ENCODE measurements at regions not wholly inside any gene's neighbourhood (a gene's known extent, or its start where the extent isn't known, plus 50 kb on each side); places are given as distances from the start of the nearest gene placed in this dataset. TPM values are rescaled to one million over a fixed set of nuclear protein-coding genes. Genes with fewer than 3 reads are reported as not detected.

GRCh38 chr11:13224324-13224723 is 53.3 kb upstream of the BMAL1 start:
- Histone ChIP-seq H3K4me3 (no peak overlapping the region), H3F3A (ENCODE audit: low read depth) (peaks cover 17% of the 10 kb centered on the region), H3K9ac (no peak overlapping the region), H3K9me3 (ENCODE audit: low read depth) (no peaks in the 10 kb centered on the region), H3K79me2 (ENCODE audit: low read depth) (no peaks in the 10 kb centered on the region), H3K27ac (no peak overlapping the region), H3K4me1 (peaks cover 16% of the 10 kb centered on the region), H3K27me3 (no peaks in the 10 kb centered on the region), H3K36me3 (no peaks in the 10 kb centered on the region), H4K20me1 (ENCODE audit: low read depth) (no peaks in the 10 kb centered on the region), H3K4me2 (no peak overlapping the region), H2AFZ (replicated peaks) (no peak overlapping the region)
- Mint-ChIP-seq H3K9me3 (no peaks in the 10 kb centered on the region), H3K4me3 (no peak overlapping the region), H3K27ac (no peak overlapping the region), H3K4me1 (peaks cover 23% of the 10 kb centered on the region), H3K36me3 (no peaks in the 10 kb centered on the region), H3K27me3 (ENCODE audit: insufficient read depth, low read depth) (peaks cover 3% of the 10 kb centered on the region)
- no peak for TF ChIP-seq CTCF (IDR thresholded peaks at IDR 0.05)
- no peak for TF ChIP-seq EZH2phosphoT487 (IDR thresholded peaks at IDR 0.05)
- DNase-seq (ENCODE audit: low spot score): no peak

GRCh38 chr11:13225038-13226001 is 52.3 kb upstream of the BMAL1 start:
- peaks cover 26% of the 10 kb centered on the region for H3K4me1 Mint-ChIP-seq
- H3K27me3 Mint-ChIP-seq (ENCODE audit: insufficient read depth, low read depth): peaks cover 3% of the 10 kb centered on the region

GRCh38 chr11:13227676-13228255 is 49.8 kb upstream of the BMAL1 start:
- no peaks in the 10 kb centered on the region for H3K36me3 ChIP-seq
- no peak overlapping the region for H3K9ac ChIP-seq
- H3K79me2 ChIP-seq (ENCODE audit: low read depth): no peaks in the 10 kb centered on the region
- no peak overlapping the region for H3K27ac ChIP-seq
- no peak for DNase-seq (ENCODE audit: low spot score)
- H3K36me3 Mint-ChIP-seq: no peaks in the 10 kb centered on the region
- H3K27ac Mint-ChIP-seq: no peak overlapping the region
- H3K4me3 ChIP-seq: no peak overlapping the region
- H3K9me3 ChIP-seq (ENCODE audit: low read depth): no peaks in the 10 kb centered on the region
- H4K20me1 ChIP-seq (ENCODE audit: low read depth): no peaks in the 10 kb centered on the region
- peaks cover 26% of the 10 kb centered on the region for H3K4me1 Mint-ChIP-seq
- no peaks in the 10 kb centered on the region for H3K9me3 Mint-ChIP-seq
- no peaks in the 10 kb centered on the region for H3F3A ChIP-seq (ENCODE audit: low read depth)
- H2AFZ ChIP-seq (replicated peaks): no peak overlapping the region
- no peak overlapping the region for H3K4me2 ChIP-seq
- peaks cover 8% of the 10 kb centered on the region for H3K4me1 ChIP-seq
- H3K4me3 Mint-ChIP-seq: no peak overlapping the region
- H3K27me3 Mint-ChIP-seq (ENCODE audit: insufficient read depth, low read depth): peaks cover 6% of the 10 kb centered on the region
- TF ChIP-seq CTCF (IDR thresholded peaks at IDR 0.05) (no peak), EZH2 (IDR thresholded peaks at IDR 0.05) (no peak), EZH2phosphoT487 (IDR thresholded peaks at IDR 0.05) (no peak)
- no peaks in the 10 kb centered on the region for H3K27me3 ChIP-seq

More at GRCh38 chr11:13225038-13226001, 52.3 kb upstream of the BMAL1 start:
- H3K4me3 Mint-ChIP-seq: no peak overlapping the region
- Histone ChIP-seq H3K9me3 (ENCODE audit: low read depth) (no peaks in the 10 kb centered on the region), H3K4me3 (no peak overlapping the region), H3K9ac (no peak overlapping the region), H2AFZ (replicated peaks) (no peak overlapping the region), H3K36me3 (no peaks in the 10 kb centered on the region), H3K4me1 (peaks cover 24% of the 10 kb centered on the region), H3K79me2 (ENCODE audit: low read depth) (no peaks in the 10 kb centered on the region), H3K27me3 (no peaks in the 10 kb centered on the region), H3K4me2 (no peak overlapping the region), H3F3A (ENCODE audit: low read depth) (peaks cover 17% of the 10 kb centered on the region), H4K20me1 (ENCODE audit: low read depth) (no peaks in the 10 kb centered on the region), H3K27ac (no peak overlapping the region)
- H3K36me3 Mint-ChIP-seq: no peaks in the 10 kb centered on the region
- no peak for TF ChIP-seq EZH2 (IDR thresholded peaks at IDR 0.05)
- TF ChIP-seq CTCF (IDR thresholded peaks at IDR 0.05): no peak
- no peak for TF ChIP-seq EZH2phosphoT487 (IDR thresholded peaks at IDR 0.05)
- no peak for DNase-seq (ENCODE audit: low spot score)
- no peaks in the 10 kb centered on the region for H3K9me3 Mint-ChIP-seq
- H3K27ac Mint-ChIP-seq: no peak overlapping the region

Small RNAs in the stretch of these regions (small RNA-seq; reads per million reads assigned to genes)
- gene AC022878.1: not detected
